B cell (primary cell): ENCODE measurements at regions not wholly inside any gene's neighbourhood (a gene's known extent, or its start where the extent isn't known, plus 50 kb on each side); places are given as distances from the start of the nearest gene placed in this dataset.

Experiments used
- EZH2 ChIP-seq: IDR thresholded peaks from 2 replicates; pipeline ENCODE4 v1.6.1; 2012; ENCODE audit warnings: borderline replicate concordance, low read depth, mild to moderate bottlenecking, moderate library complexity, low read length; ENCODE audit not compliant: insufficient read depth, poor library complexity, severe bottlenecking
- TF ChIP-seq, protein P1 (sequence below): fragments of 200-600 bp; IDR thresholded peaks from one replicate; pipeline ENCODE4 v1.8.0; 2022; ENCODE audit warnings: antibody characterized with exemption, mild to moderate bottlenecking

DNA sequence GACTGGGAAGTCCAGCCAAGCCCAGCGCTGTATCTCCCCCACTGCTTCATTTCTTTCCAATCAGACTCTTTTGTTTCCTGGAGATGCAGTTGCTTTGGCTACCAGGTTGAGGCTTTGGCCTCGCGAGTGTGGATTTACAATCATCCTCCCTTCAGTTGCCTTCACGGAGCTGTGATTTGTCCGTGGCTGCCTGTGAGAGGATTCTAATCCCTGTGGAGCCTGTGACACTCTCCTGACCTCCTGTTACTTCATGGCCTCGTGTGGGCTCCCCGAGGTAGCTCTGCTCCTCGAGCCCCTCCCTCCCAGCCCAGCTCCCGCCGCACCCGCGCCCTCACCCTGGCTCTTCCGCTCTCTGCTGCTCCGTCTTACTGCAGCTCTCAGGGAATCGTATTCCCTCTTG lies 107.2 kb upstream of the STC2 start:
- no peak for TF ChIP-seq EZH2
- TF ChIP-seq, protein P1, sequence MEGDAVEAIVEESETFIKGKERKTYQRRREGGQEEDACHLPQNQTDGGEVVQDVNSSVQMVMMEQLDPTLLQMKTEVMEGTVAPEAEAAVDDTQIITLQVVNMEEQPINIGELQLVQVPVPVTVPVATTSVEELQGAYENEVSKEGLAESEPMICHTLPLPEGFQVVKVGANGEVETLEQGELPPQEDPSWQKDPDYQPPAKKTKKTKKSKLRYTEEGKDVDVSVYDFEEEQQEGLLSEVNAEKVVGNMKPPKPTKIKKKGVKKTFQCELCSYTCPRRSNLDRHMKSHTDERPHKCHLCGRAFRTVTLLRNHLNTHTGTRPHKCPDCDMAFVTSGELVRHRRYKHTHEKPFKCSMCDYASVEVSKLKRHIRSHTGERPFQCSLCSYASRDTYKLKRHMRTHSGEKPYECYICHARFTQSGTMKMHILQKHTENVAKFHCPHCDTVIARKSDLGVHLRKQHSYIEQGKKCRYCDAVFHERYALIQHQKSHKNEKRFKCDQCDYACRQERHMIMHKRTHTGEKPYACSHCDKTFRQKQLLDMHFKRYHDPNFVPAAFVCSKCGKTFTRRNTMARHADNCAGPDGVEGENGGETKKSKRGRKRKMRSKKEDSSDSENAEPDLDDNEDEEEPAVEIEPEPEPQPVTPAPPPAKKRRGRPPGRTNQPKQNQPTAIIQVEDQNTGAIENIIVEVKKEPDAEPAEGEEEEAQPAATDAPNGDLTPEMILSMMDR = no peak
